K562 (cell line): ENCODE measurements at regions not wholly inside any gene's neighbourhood (a gene's known extent, or its start where the extent isn't known, plus 50 kb on each side); places are given as distances from the start of the nearest gene placed in this dataset.

Experiments used
- ATAC-seq: fragments of 200-7000 bp; cut with Tn5 transposase; 3 replicates; pipeline ENCODE4 v1.9.1; 2020; ENCODE audit warnings: moderate library complexity
- BruUV-seq: library from RNA; stranded (reverse); fragments of 400-500 nt; replicated peaks from 2 replicates; lab custom pipeline; 2021; lab: Mats Ljungman, UMichigan
- CTCF ChIA-PET: fragments of 300-600 bp; formaldehyde crosslinking; extraction: SDS; loops from one replicate; lab custom pipeline; 2021; ENCODE audit warnings: low intra/inter-chr PET ratio; lab: Yijun Ruan, JAX
- POLR2A ChIA-PET: fragments of 300-600, 350-650 bp; sonication (Branson Sonifier 250); formaldehyde crosslinking; extraction: SDS; loops from one replicate; lab custom pipeline; 2021; ENCODE audit warnings: antibody characterized with exemption, inconsistent platforms; lab: Yijun Ruan, JAX
- DNase-seq, 4 experiments: peaks; one replicate each; pipeline versions ENCODE4 v3.0.0 to v3.0.0-alpha.2; 2011 to 2018; ENCODE audit warnings: low spot score in 3 of 4, mixed read lengths in 3 of 4; ENCODE audit errors: extremely low read depth in 1 of 4
- FAIRE-seq: peaks from 2 replicates; lab custom pipeline; 2011; peaks lifted over from hg19 to GRCh38; lab: Jason Lieb, UNC
- H2AFZ ChIP-seq: 2 replicates; pipeline ENCODE4 v1.6.0; 2011; ENCODE audit warnings: low read depth, low read length, control low read depth, inconsistent platforms
- H3K27ac ChIP-seq: fragments of 200-600 bp; 3 replicates; pipeline ENCODE4 v1.8.0; 2011; ENCODE audit warnings: low read depth, mild to moderate bottlenecking, control low read depth, inconsistent platforms, low read length, moderate library complexity, mixed read lengths; ENCODE audit errors: extremely low read depth
- H3K27me3 ChIP-seq, 2 experiments: fragments of 300-600 bp in 1 of 2; 2 replicates in 1 of 2; 3 replicates in 1 of 2; pipeline versions ENCODE4 v1.6.0 to v1.8.0; 2011; ENCODE audit warnings: inconsistent platforms in 2 of 2, low read length in 2 of 2, mild to moderate bottlenecking in 1 of 2, mixed read lengths in 1 of 2, moderate library complexity in 1 of 2; ENCODE audit not compliant: control insufficient read depth in 2 of 2, insufficient read depth in 2 of 2
- H3K36me3 ChIP-seq: fragments of 300-600 bp; 3 replicates; pipeline ENCODE4 v1.8.0; 2011; ENCODE audit warnings: mild to moderate bottlenecking, low read length, inconsistent platforms; ENCODE audit not compliant: control insufficient read depth, insufficient read depth
- H3K4me1 ChIP-seq, 2 experiments: fragments of 200-600 bp in 1 of 2; replicated peaks in 1 of 2; 2 replicates in 1 of 2; 3 replicates in 1 of 2; pipeline versions ENCODE4 v1.5.1 to v1.8.0; 2011; ENCODE audit warnings: inconsistent platforms in 2 of 2, low read length in 2 of 2, mild to moderate bottlenecking in 1 of 2, mixed read lengths in 1 of 2, moderate library complexity in 1 of 2; ENCODE audit not compliant: control insufficient read depth in 2 of 2, insufficient read depth in 2 of 2
- H3K4me2 ChIP-seq: 2 replicates; pipeline ENCODE4 v1.6.1; 2011; ENCODE audit warnings: low read length, control low read depth, inconsistent platforms, mixed read lengths; ENCODE audit not compliant: insufficient read depth
- H3K4me3 ChIP-seq: fragments of 200-600 bp; sonication (generic), shearing (Covaris generic); 2 replicates; pipeline ENCODE4 v1.5.1; 2016; ENCODE audit warnings: control low read depth, inconsistent platforms
- H3K79me2 ChIP-seq: fragments of 200-600 bp; 3 replicates; pipeline ENCODE4 v1.8.0; 2011; ENCODE audit warnings: low read length, inconsistent platforms; ENCODE audit not compliant: control insufficient read depth, insufficient read depth
- H3K9ac ChIP-seq, 2 experiments: 2 replicates each; pipeline versions ENCODE4 v1.6.0 to v1.6.1; 2011; ENCODE audit warnings: low read depth in 2 of 2, low read length in 2 of 2, control low read depth in 1 of 2, inconsistent platforms in 1 of 2, mild to moderate bottlenecking in 1 of 2, mixed read lengths in 1 of 2; ENCODE audit not compliant: insufficient read depth in 1 of 2
- H3K9me1 ChIP-seq: one replicate; pipeline ENCODE4 v1.6.0; 2011; ENCODE audit warnings: inconsistent platforms, mild to moderate bottlenecking, low read length, moderate library complexity; ENCODE audit not compliant: control insufficient read depth, insufficient read depth
- H3K9me3 ChIP-seq: replicated peaks from 2 replicates; pipeline ENCODE4 v1.5.1; 2011; ENCODE audit warnings: low read depth, low read length, inconsistent platforms; ENCODE audit not compliant: control insufficient read depth, insufficient read depth
- H4K20me1 ChIP-seq: replicated peaks from 2 replicates; pipeline ENCODE4 v1.6.1; 2011; ENCODE audit warnings: low read length, inconsistent platforms, mixed read lengths; ENCODE audit not compliant: control insufficient read depth, insufficient read depth
- BHLHE40 ChIP-seq: IDR thresholded peaks from 2 replicates; pipeline ENCODE4 v1.6.1; 2011; ENCODE audit warnings: low read length, improper control_type of control experiment
- CREB1 ChIP-seq, 2 experiments: sonication (generic) in 1 of 2; formaldehyde crosslinking in 1 of 2; IDR thresholded peaks; 2 replicates each; pipeline versions ENCODE4 v1.6.1 to v1.8.0; 2012 to 2022; ENCODE audit warnings: inconsistent platforms in 1 of 2, mild to moderate bottlenecking in 1 of 2, missing genetic modification reagents in 1 of 2, moderate library complexity in 1 of 2
- GTF2F1 ChIP-seq: IDR thresholded peaks from 2 replicates; pipeline ENCODE4 v1.6.1; 2011; ENCODE audit warnings: low read depth, low read length, improper control_type of control experiment
- HDAC6 ChIP-seq: IDR thresholded peaks from 2 replicates; pipeline ENCODE4 v1.6.1; 2012; ENCODE audit warnings: low read depth, mild to moderate bottlenecking, control low read depth, inconsistent platforms, low read length, moderate library complexity
- LCOR ChIP-seq: sonication (generic); formaldehyde crosslinking; IDR thresholded peaks from 2 replicates; pipeline ENCODE4 v1.8.0; 2022; ENCODE audit warnings: mild to moderate bottlenecking, missing genetic modification reagents
- MCM2 ChIP-seq: fragments of 450-650 bp; IDR thresholded peaks from 2 replicates; pipeline ENCODE4 v1.6.1; 2017; ENCODE audit warnings: low read depth, mild to moderate bottlenecking
- PTBP1 ChIP-seq: fragments of 200-400 bp; formaldehyde crosslinking; IDR thresholded peaks from 2 replicates; pipeline ENCODE4 v1.6.1; 2017; ENCODE audit warnings: low read depth, low read length
- SREBF2 ChIP-seq: sonication (generic); formaldehyde crosslinking; IDR thresholded peaks from 2 replicates; pipeline ENCODE4 v1.4.0; 2020; ENCODE audit warnings: mild to moderate bottlenecking, missing genetic modification reagents
- VEZF1 ChIP-seq: fragments of 200-800 bp; sonication (Bioruptor generic); IDR thresholded peaks from 2 replicates; pipeline ENCODE4 v1.6.1; 2017; ENCODE audit warnings: missing genetic modification characterization, missing compliant biosample characterization
- ZNF395 ChIP-seq: fragments of 200-800 bp; sonication (Bioruptor generic); IDR thresholded peaks from 2 replicates; pipeline ENCODE4 v1.6.1; 2017; ENCODE audit warnings: missing genetic modification characterization, missing compliant biosample characterization
- ZNF551 ChIP-seq: fragments of 250-450 bp; sonication (Bioruptor Pico); IDR thresholded peaks from 2 replicates; pipeline ENCODE4 v1.5.0; 2021; ENCODE audit warnings: mild to moderate bottlenecking, moderate library complexity
- ZNF785 ChIP-seq: fragments of 250-450 bp; sonication (Bioruptor Pico); IDR thresholded peaks from 2 replicates; pipeline ENCODE4 v1.4.0; 2020; ENCODE audit warnings: mild to moderate bottlenecking
- WGBS: fragments of 100-300 bp; shearing (Covaris generic); methylation state at CpG from one replicate; pipeline ENCODE4 v1.1.6; 2016; ENCODE audit warnings: low coverage, mixed read lengths; ENCODE audit not compliant: insufficient coverage; ENCODE audit errors: missing lambda C conversion rate; 5-methylcytosine and 5-hydroxymethylcytosine counted together
- in situ Hi-C: fragments of 300-500 bp; cut with MboI; formaldehyde crosslinking; loops from 4 replicates; pipeline ENCODE4 v1.15.0; 2018; ENCODE audit warnings: inconsistent platforms, mixed read lengths
- intact Hi-C: fragments of 100-400 bp; cut with micrococcal nuclease; formaldehyde crosslinking; loops from 2 replicates; pipeline ENCODE4 v1.14.2; 2022
- TF ChIP-seq, protein P1 (sequence below): sonication (generic); formaldehyde crosslinking; IDR thresholded peaks from 2 replicates; pipeline ENCODE4 v1.8.1; 2022; ENCODE audit warnings: missing genetic modification reagents

DNA sequence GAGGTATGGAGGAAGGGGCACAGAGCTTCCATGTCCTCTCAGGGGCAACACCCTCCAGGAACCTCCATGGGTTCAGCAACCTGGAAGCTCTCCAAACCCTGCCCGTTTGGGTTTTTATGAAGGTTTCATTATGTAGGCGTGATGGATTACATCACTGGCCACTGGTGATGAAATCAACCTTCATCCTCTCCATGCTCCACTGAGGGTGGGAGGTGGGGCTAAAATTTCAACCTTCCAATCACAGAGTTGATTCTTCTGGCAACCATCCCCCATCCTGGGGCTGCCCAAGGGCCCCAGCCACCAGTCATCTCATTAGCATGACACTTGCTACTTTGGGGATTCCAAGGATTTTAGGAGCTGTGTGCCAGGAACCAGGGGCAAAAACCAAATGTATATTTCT is 90.1 kb downstream of the TEX36 start:
- Histone ChIP-seq H3K27ac (no peak overlapping the region), H3K4me2 (no peak overlapping the region), H3K36me3 (no peaks in the 10 kb centered on the region), H3K4me3 (no peak overlapping the region), H3K9ac (no peak overlapping the region), H3K79me2 (no peaks in the 10 kb centered on the region), H2AFZ (no peak overlapping the region), H4K20me1 (no peaks in the 10 kb centered on the region), H3K9me1 (no peaks in the 10 kb centered on the region), H3K4me1 (no peaks in the 10 kb centered on the region; a peak in 1 of 5 replicates), H3K9me3 (peaks cover 2% of the 10 kb centered on the region; the same call in 1 of the 2 replicates), H3K27me3 (no peaks in the 10 kb centered on the region; a peak in 1 of 5 replicates)
- CTCF ChIA-PET: no interaction called here
- in situ Hi-C loops (no loop called here), intact Hi-C loops (no loop called here)
- BruUV-seq: no TSS peak
- ATAC-seq (no peak), DNase-seq (no peak), FAIRE-seq (no peak)
- POLR2A ChIA-PET: no interaction called here
- 0% methylated on average over 2 of the region's 2 CpGs for WGBS
- TF ChIP-seq VEZF1 (CRISPR knock-in tag): no peak
- TF ChIP-seq LCOR (CRISPR knock-in tag): no peak
- no peak for TF ChIP-seq HDAC6
- no peak for TF ChIP-seq ZNF551 (CRISPR knock-in tag)

GRCh38 chr10:125591886-125592285 is 91.1 kb downstream of the TEX36 start:
- no peaks in the 10 kb centered on the region for H3K79me2 ChIP-seq
- H3K9me3 ChIP-seq: peaks cover 2% of the 10 kb centered on the region; the same call in 1 of the 2 replicates
- no peaks in the 10 kb centered on the region for H3K36me3 ChIP-seq
- H3K9me1 ChIP-seq: no peaks in the 10 kb centered on the region
- ChIA-PET POLR2A (no interaction called here), CTCF (no interaction called here)
- H3K4me2 ChIP-seq: no peak overlapping the region
- BruUV-seq: no TSS peak
- no peak overlapping the region for H3K9ac ChIP-seq
- no peak overlapping the region for H2AFZ ChIP-seq
- H3K27me3 ChIP-seq: no peaks in the 10 kb centered on the region; a peak in 1 of 5 replicates
- H3K4me3 ChIP-seq: no peak overlapping the region
- 0% methylated on average over 6 of the region's 7 CpGs for WGBS
- DNase-seq: no peak
- no peak for FAIRE-seq
- no peaks in the 10 kb centered on the region; a peak in 1 of 5 replicates for H3K4me1 ChIP-seq
- intact Hi-C loops: no loop called here
- no peak for ATAC-seq
- in situ Hi-C loops: no loop called here
- TF ChIP-seq GTF2F1 (no peak), PTBP1 (no peak), BHLHE40 (no peak), ZNF785 (CRISPR knock-in tag) (no peak), MCM2 (no peak), CREB1 (IDR thresholded peaks at IDR 0.05) (no peak), CREB1 (CRISPR knock-in tag; IDR thresholded peaks at IDR 0.05) (no peak), ZNF395 (no peak), SREBF2 (CRISPR knock-in tag) (no peak)
- TF ChIP-seq, protein P1, sequence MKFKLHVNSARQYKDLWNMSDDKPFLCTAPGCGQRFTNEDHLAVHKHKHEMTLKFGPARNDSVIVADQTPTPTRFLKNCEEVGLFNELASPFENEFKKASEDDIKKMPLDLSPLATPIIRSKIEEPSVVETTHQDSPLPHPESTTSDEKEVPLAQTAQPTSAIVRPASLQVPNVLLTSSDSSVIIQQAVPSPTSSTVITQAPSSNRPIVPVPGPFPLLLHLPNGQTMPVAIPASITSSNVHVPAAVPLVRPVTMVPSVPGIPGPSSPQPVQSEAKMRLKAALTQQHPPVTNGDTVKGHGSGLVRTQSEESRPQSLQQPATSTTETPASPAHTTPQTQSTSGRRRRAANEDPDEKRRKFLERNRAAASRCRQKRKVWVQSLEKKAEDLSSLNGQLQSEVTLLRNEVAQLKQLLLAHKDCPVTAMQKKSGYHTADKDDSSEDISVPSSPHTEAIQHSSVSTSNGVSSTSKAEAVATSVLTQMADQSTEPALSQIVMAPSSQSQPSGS: no peak
- no peak overlapping the region for H3K27ac ChIP-seq
- no peaks in the 10 kb centered on the region for H4K20me1 ChIP-seq
